H9 (cell line): ENCODE measurements at regions not wholly inside any gene's neighbourhood (a gene's known extent, or its start where the extent isn't known, plus 50 kb on each side); places are given as distances from the start of the nearest gene placed in this dataset.

Source experiments
- DNase-seq: peaks from one replicate; pipeline ENCODE4 v3.0.0-alpha.2; 2017
- H2AFZ ChIP-seq: one replicate; pipeline ENCODE4 v1.6.1; 2013; ENCODE audit warnings: mild to moderate bottlenecking, low read length, control low read depth, moderate library complexity
- H2AK5ac ChIP-seq: 2 replicates; pipeline ENCODE4 v1.6.1; 2013; ENCODE audit warnings: low read length, control low read depth, mixed read lengths; ENCODE audit not compliant: insufficient read length
- H2BK120ac ChIP-seq: one replicate; pipeline ENCODE4 v1.6.1; 2013; ENCODE audit warnings: low read depth, mild to moderate bottlenecking, low read length, control low read depth, inconsistent platforms; ENCODE audit not compliant: poor library complexity, severe bottlenecking
- H2BK12ac ChIP-seq: 2 replicates; pipeline ENCODE4 v1.6.1; 2013; ENCODE audit warnings: low read length, control low read depth, mixed read lengths, low read depth; ENCODE audit not compliant: insufficient read length
- H2BK15ac ChIP-seq: 2 replicates; pipeline ENCODE4 v1.6.1; 2013; ENCODE audit warnings: low read depth, low read length, control low read depth
- H2BK20ac ChIP-seq: one replicate; pipeline ENCODE4 v1.6.1; 2013; ENCODE audit warnings: low read depth, mild to moderate bottlenecking, low read length, control low read depth, inconsistent platforms; ENCODE audit not compliant: poor library complexity, severe bottlenecking
- H2BK5ac ChIP-seq: 2 replicates; pipeline ENCODE4 v1.6.1; 2013; ENCODE audit warnings: low read length, control low read depth, mixed read lengths; ENCODE audit not compliant: insufficient read length
- H3K14ac ChIP-seq: 2 replicates; pipeline ENCODE4 v1.6.1; 2013; ENCODE audit warnings: low read length, control low read depth; ENCODE audit not compliant: insufficient read depth
- H3K18ac ChIP-seq: 2 replicates; pipeline ENCODE4 v1.6.1; 2013; ENCODE audit warnings: low read depth, mild to moderate bottlenecking, mixed read lengths, low read length, control low read depth; ENCODE audit not compliant: insufficient read length
- H3K23ac ChIP-seq: 2 replicates; pipeline ENCODE4 v1.6.1; 2013; ENCODE audit warnings: low read length, control low read depth, mixed read lengths, low read depth; ENCODE audit not compliant: insufficient read length
- H3K23me2 ChIP-seq: 2 replicates; pipeline ENCODE4 v1.6.1; 2013; ENCODE audit warnings: low read depth, mild to moderate bottlenecking, mixed read lengths, low read length, control low read depth; ENCODE audit not compliant: insufficient read length, poor library complexity, severe bottlenecking
- H3K27ac ChIP-seq: 2 replicates; pipeline ENCODE4 v1.5.1; 2013; ENCODE audit warnings: low read length, control low read depth, mixed read lengths, low read depth; ENCODE audit not compliant: insufficient read length
- H3K27me3 ChIP-seq: 2 replicates; pipeline ENCODE4 v1.6.1; 2013; ENCODE audit warnings: low read length, control low read depth, inconsistent platforms; ENCODE audit not compliant: insufficient read depth
- H3K4ac ChIP-seq: 2 replicates; pipeline ENCODE4 v1.6.1; 2013; ENCODE audit warnings: low read depth, mild to moderate bottlenecking, control low read depth, inconsistent platforms, low read length, moderate library complexity
- H3K4me1 ChIP-seq: 2 replicates; pipeline ENCODE4 v1.6.1; 2013; ENCODE audit warnings: low read length, control low read depth, inconsistent platforms; ENCODE audit not compliant: insufficient read depth
- H3K4me2 ChIP-seq: 2 replicates; pipeline ENCODE4 v1.6.1; 2013; ENCODE audit warnings: low read length, control low read depth, mixed read lengths; ENCODE audit not compliant: insufficient read length, insufficient read depth
- H3K56ac ChIP-seq: 2 replicates; pipeline ENCODE4 v1.6.1; 2013; ENCODE audit warnings: low read depth, mild to moderate bottlenecking, mixed read lengths, low read length, control low read depth; ENCODE audit not compliant: insufficient read length
- H3K79me1 ChIP-seq: 2 replicates; pipeline ENCODE4 v1.6.1; 2013; ENCODE audit warnings: low read depth, mild to moderate bottlenecking, moderate library complexity, low read length, control low read depth, inconsistent platforms; ENCODE audit not compliant: insufficient read depth, poor library complexity, severe bottlenecking
- H3K79me2 ChIP-seq: 2 replicates; pipeline ENCODE4 v1.6.1; 2013; ENCODE audit warnings: low read length, control low read depth, inconsistent platforms; ENCODE audit not compliant: insufficient read depth
- H3K9ac ChIP-seq: 2 replicates; pipeline ENCODE4 v1.6.1; 2013; ENCODE audit warnings: low read length, control low read depth, mixed read lengths; ENCODE audit not compliant: insufficient read length; ENCODE audit errors: extremely low read depth
- H3K9me3 ChIP-seq: one replicate; pipeline ENCODE4 v1.6.1; 2013; ENCODE audit warnings: low read depth, low read length, inconsistent platforms; ENCODE audit not compliant: control insufficient read depth
- H3T11ph ChIP-seq: one replicate; pipeline ENCODE4 v1.6.1; 2013; ENCODE audit warnings: mild to moderate bottlenecking, low read length, control low read depth, inconsistent platforms
- H4K20me1 ChIP-seq: one replicate; pipeline ENCODE4 v1.6.1; 2013; ENCODE audit not compliant: control insufficient read depth, insufficient read length, insufficient read depth
- H4K5ac ChIP-seq: 2 replicates; pipeline ENCODE4 v1.6.1; 2013; ENCODE audit warnings: low read depth, mild to moderate bottlenecking, mixed read lengths, low read length, control low read depth; ENCODE audit not compliant: insufficient read length
- H4K8ac ChIP-seq: replicated peaks from 2 replicates; pipeline ENCODE4 v1.6.1; 2013; ENCODE audit warnings: low read length, control low read depth, mixed read lengths, low read depth; ENCODE audit not compliant: insufficient read length
- H4K91ac ChIP-seq: 2 replicates; pipeline ENCODE4 v1.6.1; 2013; ENCODE audit warnings: low read depth, mild to moderate bottlenecking, moderate library complexity, mixed read lengths, low read length, control low read depth; ENCODE audit not compliant: insufficient read length
- H3K27ac Mint-ChIP-seq, 3 experiments: 2 replicates in 2 of 3; 3 replicates in 1 of 3; pipeline ENCODE4 v1.8.0; 2020 to 2021; ENCODE audit warnings: mixed read lengths in 3 of 3, mild to moderate bottlenecking in 1 of 3, moderate library complexity in 1 of 3
- H3K27me3 Mint-ChIP-seq: 2 replicates; pipeline ENCODE4 v1.8.0; 2021; ENCODE audit warnings: low read depth, mild to moderate bottlenecking, moderate library complexity, mixed read lengths
- H3K36me3 Mint-ChIP-seq, 3 experiments: 2 replicates in 2 of 3; 3 replicates in 1 of 3; pipeline ENCODE4 v1.8.0; 2020 to 2021; ENCODE audit warnings: low read depth in 3 of 3, mixed read lengths in 3 of 3; ENCODE audit not compliant: insufficient read depth in 1 of 3
- H3K4me1 Mint-ChIP-seq, 2 experiments: 2 replicates each; pipeline ENCODE4 v1.8.0; 2020; ENCODE audit warnings: mixed read lengths in 2 of 2
- H3K4me3 Mint-ChIP-seq, 2 experiments: 2 replicates in 1 of 2; 3 replicates in 1 of 2; pipeline ENCODE4 v1.8.0; 2020 to 2021; ENCODE audit warnings: mild to moderate bottlenecking in 2 of 2, mixed read lengths in 2 of 2, moderate library complexity in 1 of 2
- H3K9me3 Mint-ChIP-seq, 2 experiments: 2 replicates in 1 of 2; 3 replicates in 1 of 2; pipeline ENCODE4 v1.8.0; 2020; ENCODE audit warnings: mild to moderate bottlenecking in 2 of 2, mixed read lengths in 2 of 2, moderate library complexity in 1 of 2
- WGBS: extraction: QIAGEN DNeasy Blood & Tissue Kit; methylation state at CpG from one replicate; pipeline ENCODE4 v1.1.7; 2013; ENCODE audit warnings: missing lambda C conversion rate, low lambda C conversion rate, mixed read lengths; ENCODE audit not compliant: insufficient read length; ENCODE audit errors: extremely low coverage; 5-methylcytosine and 5-hydroxymethylcytosine counted together
- TF ChIP-seq, protein P1 (sequence below): fragments of 200-600 bp; sonication (generic); conservative IDR thresholded peaks from 3 replicates; pipeline ENCODE4 v1.8.0; 2021; ENCODE audit warnings: antibody characterized with exemption, mild to moderate bottlenecking

- H3K9me3 Mint-ChIP-seq = peaks cover 22 to 25% of the 10 kb centered on the region in 2 experiments
- Histone ChIP-seq H3K9me3 (no peaks in the 10 kb centered on the region), H3K27ac (no peak overlapping the region), H3K23me2 (no peaks in the 10 kb centered on the region), H2BK5ac (no peak overlapping the region), H3K9ac (no peak overlapping the region), H2BK20ac (no peak overlapping the region), H3K18ac (no peak overlapping the region), H3K79me2 (no peaks in the 10 kb centered on the region), H2BK12ac (no peak overlapping the region), H4K91ac (no peak overlapping the region), H3K14ac (no peak overlapping the region; the same call in 1 of the 2 replicates), H4K8ac (no peak overlapping the region), H3K79me1 (no peaks in the 10 kb centered on the region), H2AFZ (no peak overlapping the region), H2AK5ac (no peak overlapping the region), H3K4me2 (no peak overlapping the region), H2BK120ac (no peak overlapping the region), H3T11ph (no peak overlapping the region), H3K27me3 (no peaks in the 10 kb centered on the region; the same call in 1 of the 2 replicates), H4K5ac (no peak overlapping the region), H2BK15ac (no peak overlapping the region), H4K20me1 (no peaks in the 10 kb centered on the region), H3K4ac (no peak overlapping the region), H3K4me1 (no peaks in the 10 kb centered on the region), H3K23ac (no peak overlapping the region), H3K56ac (no peak overlapping the region)
- DNase-seq = no peak
- TF ChIP-seq, protein P1, sequence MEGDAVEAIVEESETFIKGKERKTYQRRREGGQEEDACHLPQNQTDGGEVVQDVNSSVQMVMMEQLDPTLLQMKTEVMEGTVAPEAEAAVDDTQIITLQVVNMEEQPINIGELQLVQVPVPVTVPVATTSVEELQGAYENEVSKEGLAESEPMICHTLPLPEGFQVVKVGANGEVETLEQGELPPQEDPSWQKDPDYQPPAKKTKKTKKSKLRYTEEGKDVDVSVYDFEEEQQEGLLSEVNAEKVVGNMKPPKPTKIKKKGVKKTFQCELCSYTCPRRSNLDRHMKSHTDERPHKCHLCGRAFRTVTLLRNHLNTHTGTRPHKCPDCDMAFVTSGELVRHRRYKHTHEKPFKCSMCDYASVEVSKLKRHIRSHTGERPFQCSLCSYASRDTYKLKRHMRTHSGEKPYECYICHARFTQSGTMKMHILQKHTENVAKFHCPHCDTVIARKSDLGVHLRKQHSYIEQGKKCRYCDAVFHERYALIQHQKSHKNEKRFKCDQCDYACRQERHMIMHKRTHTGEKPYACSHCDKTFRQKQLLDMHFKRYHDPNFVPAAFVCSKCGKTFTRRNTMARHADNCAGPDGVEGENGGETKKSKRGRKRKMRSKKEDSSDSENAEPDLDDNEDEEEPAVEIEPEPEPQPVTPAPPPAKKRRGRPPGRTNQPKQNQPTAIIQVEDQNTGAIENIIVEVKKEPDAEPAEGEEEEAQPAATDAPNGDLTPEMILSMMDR = no peak
- no CpG with 5 or more reads among the region's 6 CpGs for WGBS
- peaks cover 29% of the 10 kb centered on the region for H3K27me3 Mint-ChIP-seq
- H3K4me3 Mint-ChIP-seq = no peak overlapping the region
- no peaks in the 10 kb centered on the region for H3K4me1 Mint-ChIP-seq
- H3K36me3 Mint-ChIP-seq = peaks cover 0 to 8% (median 0%) of the 10 kb centered on the region in 3 experiments; a peak in 2 of 7 replicates
- no peak overlapping the region for H3K27ac Mint-ChIP-seq
Measured at GRCh38 chr7:98548971-98549370, 68.1 kb upstream of the NPTX2 start.
